CD14-positive monocyte (primary cell): ENCODE measurements at regions not wholly inside any gene's neighbourhood (a gene's known extent, or its start where the extent isn't known, plus 50 kb on each side); places are given as distances from the start of the nearest gene placed in this dataset.

Experiments used
- DNase-seq, 3 donors: peaks; one replicate each; pipeline ENCODE4 v3.0.0-alpha.2; 2011 to 2022
- H2AFZ ChIP-seq: 2 replicates; pipeline ENCODE4 v1.6.0; 2012; ENCODE audit warnings: mild to moderate bottlenecking, low read depth, low read length, inconsistent platforms; ENCODE audit not compliant: insufficient read depth, poor library complexity, severe bottlenecking
- H3K27ac ChIP-seq, 2 donors: 1 replicate in 1 of 2; 2 replicates in 1 of 2; pipeline ENCODE4 v1.5.1; 2012 to 2013; ENCODE audit warnings: low read length in 2 of 2, control low read depth in 1 of 2, inconsistent platforms in 1 of 2, low read depth in 1 of 2, mild to moderate bottlenecking in 1 of 2
- H3K27me3 ChIP-seq, 2 donors: one replicate each; pipeline versions ENCODE4 v1.6.0 to v1.6.1; 2011 to 2013; ENCODE audit warnings: low read length in 2 of 2; ENCODE audit not compliant: control insufficient read depth in 2 of 2, insufficient read depth in 2 of 2
- H3K36me3 ChIP-seq, 2 donors: replicated peaks in 1 of 2; 1 replicate in 1 of 2; 2 replicates in 1 of 2; pipeline versions ENCODE4 v1.5.1 to v1.6.1; 2012 to 2013; ENCODE audit warnings: low read length in 2 of 2, control low read depth in 1 of 2, inconsistent platforms in 1 of 2, mild to moderate bottlenecking in 1 of 2; ENCODE audit not compliant: insufficient read depth in 2 of 2, control insufficient read depth in 1 of 2
- H3K4me1 ChIP-seq, 2 donors: 1 replicate in 1 of 2; 2 replicates in 1 of 2; pipeline versions ENCODE4 v1.5.1 to v1.6.1; 2012 to 2013; ENCODE audit warnings: low read length in 2 of 2, control low read depth in 1 of 2, inconsistent platforms in 1 of 2, mild to moderate bottlenecking in 1 of 2, moderate library complexity in 1 of 2; ENCODE audit not compliant: insufficient read depth in 2 of 2, control insufficient read depth in 1 of 2
- H3K4me2 ChIP-seq: replicated peaks from 2 replicates; pipeline ENCODE3; 2012; ENCODE audit warnings: low read length, moderate library complexity, mild to moderate bottlenecking; ENCODE audit not compliant: poor library complexity, severe bottlenecking; ENCODE audit errors: extremely low read depth
- H3K4me3 ChIP-seq, 3 experiments: fragments of 200-600 bp in 1 of 3; sonication (generic) in 1 of 3; replicated peaks in 1 of 3; 1 replicate in 2 of 3; 2 replicates in 1 of 3; pipeline ENCODE4 v1.5.1; 2011 to 2013; ENCODE audit warnings: low read length in 3 of 3, mild to moderate bottlenecking in 3 of 3, control low read depth in 2 of 3, low read depth in 2 of 3, inconsistent platforms in 1 of 3, moderate library complexity in 1 of 3
- H3K79me2 ChIP-seq: 2 replicates; pipeline ENCODE4 v1.6.0; 2012; ENCODE audit warnings: mild to moderate bottlenecking, control low read depth, inconsistent platforms, low read length, moderate library complexity; ENCODE audit not compliant: insufficient read depth
- H3K9ac ChIP-seq: 2 replicates; pipeline ENCODE4 v1.6.0; 2017; ENCODE audit warnings: low read length, mild to moderate bottlenecking; ENCODE audit not compliant: insufficient read depth, poor library complexity, severe bottlenecking
- H3K9me3 ChIP-seq, 2 donors: replicated peaks in 1 of 2; 1 replicate in 1 of 2; 2 replicates in 1 of 2; pipeline versions ENCODE4 v1.5.1 to v1.6.1; 2012 to 2013; ENCODE audit warnings: low read length in 2 of 2, control low read depth in 1 of 2; ENCODE audit not compliant: control insufficient read depth in 1 of 2, insufficient read depth in 1 of 2
- H4K20me1 ChIP-seq: 2 replicates; pipeline ENCODE4 v1.6.0; 2012; ENCODE audit warnings: mild to moderate bottlenecking, low read length, control low read depth, moderate library complexity; ENCODE audit not compliant: insufficient read depth
- H3K27ac Mint-ChIP-seq, 7 donors: one replicate each; pipeline ENCODE4 v1.8.0; 2020; ENCODE audit warnings: mild to moderate bottlenecking in 7 of 7, mixed read lengths in 7 of 7, moderate library complexity in 6 of 7, inconsistent platforms in 2 of 7
- H3K27me3 Mint-ChIP-seq, 3 donors: one replicate each; pipeline ENCODE4 v1.8.0; 2021 to 2022; ENCODE audit warnings: low read depth in 3 of 3, mild to moderate bottlenecking in 3 of 3, mixed read lengths in 3 of 3, moderate library complexity in 3 of 3, inconsistent platforms in 1 of 3
- H3K36me3 Mint-ChIP-seq, 2 donors: one replicate each; pipeline ENCODE4 v1.8.0; 2020; ENCODE audit warnings: mixed read lengths in 2 of 2, inconsistent platforms in 1 of 2, mild to moderate bottlenecking in 1 of 2
- H3K4me1 Mint-ChIP-seq: one replicate; pipeline ENCODE4 v1.8.0; 2020; ENCODE audit warnings: mild to moderate bottlenecking, mixed read lengths
- H3K4me3 Mint-ChIP-seq, 2 donors: one replicate each; pipeline ENCODE4 v1.8.0; 2020; ENCODE audit warnings: mild to moderate bottlenecking in 2 of 2, mixed read lengths in 2 of 2, moderate library complexity in 1 of 2
- H3K9me3 Mint-ChIP-seq, 7 donors: one replicate each; pipeline ENCODE4 v1.8.0; 2020 to 2022; ENCODE audit warnings: mixed read lengths in 7 of 7, mild to moderate bottlenecking in 6 of 7, moderate library complexity in 6 of 7, inconsistent platforms in 2 of 7
- WGBS: methylation state at CpG from one replicate; pipeline ENCODE4 v1.1.5; 2013; ENCODE audit warnings: missing lambda C conversion rate; ENCODE audit not compliant: insufficient coverage; 5-methylcytosine and 5-hydroxymethylcytosine counted together
- intact Hi-C, 2 donors: fragments of 100-400 bp; cut with micrococcal nuclease; formaldehyde crosslinking; loops; one replicate each; pipeline versions ENCODE4 v1.15.0 to v1.15.1; 2023
- TF ChIP-seq, protein P1 (sequence below): fragments of 200-600 bp; IDR thresholded peaks from one replicate; pipeline ENCODE4 v1.8.0; 2022; ENCODE audit warnings: antibody characterized with exemption, mild to moderate bottlenecking

- Mint-ChIP-seq H3K36me3 (no peaks in the 10 kb centered on the region), H3K27ac (no peak overlapping the region), H3K4me1 (no peaks in the 10 kb centered on the region), H3K4me3 (no peak overlapping the region), H3K27me3 (no peaks in the 10 kb centered on the region), H3K9me3 (peaks cover 0 to 3% (median 0%) of the 10 kb centered on the region in 7 donors)
- Histone ChIP-seq H3K79me2 (no peaks in the 10 kb centered on the region), H4K20me1 (no peaks in the 10 kb centered on the region), H3K27me3 (no peaks in the 10 kb centered on the region), H3K4me1 (no peaks in the 10 kb centered on the region), H3K4me2 (no peak overlapping the region), H3K9ac (no peak overlapping the region), H2AFZ (no peak overlapping the region), H3K27ac (no peak overlapping the region), H3K4me3 (no peak overlapping the region), H3K9me3 (no peaks in the 10 kb centered on the region), H3K36me3 (no peaks in the 10 kb centered on the region)
- no peak for DNase-seq
- no CpG with 5 or more reads among the region's 1 CpG for WGBS
- TF ChIP-seq, protein P1, sequence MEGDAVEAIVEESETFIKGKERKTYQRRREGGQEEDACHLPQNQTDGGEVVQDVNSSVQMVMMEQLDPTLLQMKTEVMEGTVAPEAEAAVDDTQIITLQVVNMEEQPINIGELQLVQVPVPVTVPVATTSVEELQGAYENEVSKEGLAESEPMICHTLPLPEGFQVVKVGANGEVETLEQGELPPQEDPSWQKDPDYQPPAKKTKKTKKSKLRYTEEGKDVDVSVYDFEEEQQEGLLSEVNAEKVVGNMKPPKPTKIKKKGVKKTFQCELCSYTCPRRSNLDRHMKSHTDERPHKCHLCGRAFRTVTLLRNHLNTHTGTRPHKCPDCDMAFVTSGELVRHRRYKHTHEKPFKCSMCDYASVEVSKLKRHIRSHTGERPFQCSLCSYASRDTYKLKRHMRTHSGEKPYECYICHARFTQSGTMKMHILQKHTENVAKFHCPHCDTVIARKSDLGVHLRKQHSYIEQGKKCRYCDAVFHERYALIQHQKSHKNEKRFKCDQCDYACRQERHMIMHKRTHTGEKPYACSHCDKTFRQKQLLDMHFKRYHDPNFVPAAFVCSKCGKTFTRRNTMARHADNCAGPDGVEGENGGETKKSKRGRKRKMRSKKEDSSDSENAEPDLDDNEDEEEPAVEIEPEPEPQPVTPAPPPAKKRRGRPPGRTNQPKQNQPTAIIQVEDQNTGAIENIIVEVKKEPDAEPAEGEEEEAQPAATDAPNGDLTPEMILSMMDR, result no peak
- intact Hi-C loops, result no loop called here
Measured at GRCh38 chr6:81988446-81988845, 236.0 kb upstream of the TENT5A start.

- DNase-seq, result no peak
- intact Hi-C loops, result no loop called here
- no peak overlapping the region for H3K9ac ChIP-seq
- no peak overlapping the region for H2AFZ ChIP-seq
- H3K9me3 ChIP-seq, result no peaks in the 10 kb centered on the region
- H4K20me1 ChIP-seq, result no peaks in the 10 kb centered on the region
- no peaks in the 10 kb centered on the region for H3K27me3 Mint-ChIP-seq
- no peak overlapping the region for H3K4me2 ChIP-seq
- no CpG with 5 or more reads among the region's 3 CpGs for WGBS
- H3K4me3 ChIP-seq, result no peak overlapping the region
- H3K9me3 Mint-ChIP-seq, result peaks cover 0 to 3% (median 0%) of the 10 kb centered on the region in 7 donors
- no peak overlapping the region for H3K27ac ChIP-seq
- no peak overlapping the region for H3K27ac Mint-ChIP-seq
- no peaks in the 10 kb centered on the region for H3K79me2 ChIP-seq
- TF ChIP-seq, protein P1, result no peak
- no peaks in the 10 kb centered on the region for H3K36me3 Mint-ChIP-seq
- H3K4me1 ChIP-seq, result no peaks in the 10 kb centered on the region
- no peaks in the 10 kb centered on the region for H3K27me3 ChIP-seq
- no peak overlapping the region for H3K4me3 Mint-ChIP-seq
- no peaks in the 10 kb centered on the region for H3K4me1 Mint-ChIP-seq
- H3K36me3 ChIP-seq, result no peaks in the 10 kb centered on the region
Measured at GRCh38 chr6:81987293-81987692, 234.8 kb upstream of the TENT5A start.
